Pancreas (tissue), 10 donors: ENCODE measurements at regions not wholly inside any gene's neighbourhood (a gene's known extent, or its start where the extent isn't known, plus 50 kb on each side); places are given as distances from the start of the nearest gene placed in this dataset.

Experiments used
- ATAC-seq, 4 donors: fragments of 200-7000 bp; cut with Tn5 transposase; one replicate each; pipeline versions ENCODE4 v1.8.0 to v1.9.1; 2020; ENCODE audit warnings: mild to moderate bottlenecking in 4 of 4, moderate library complexity in 4 of 4
- DNase-seq, 6 donors: peaks; one replicate each; pipeline ENCODE4 v3.0.0-alpha.2; 2020
- FAIRE-seq: peaks from 2 replicates; lab custom pipeline; 2012; peaks lifted over from hg19 to GRCh38; lab: Jason Lieb, UNC
- H3K27ac ChIP-seq, 4 donors: fragments of 200-600 bp; sonication (generic); 1 replicate in 3 of 4; 2 replicates in 1 of 4; pipeline versions ENCODE4 v1.5.0 to v1.8.0; 2020
- H3K27me3 ChIP-seq, 4 donors: fragments of 200-600 bp; one replicate each; pipeline ENCODE4 v1.8.0; 2021
- H3K36me3 ChIP-seq, 3 donors: fragments of 200-600 bp; sonication (generic) in 1 of 3; one replicate each; pipeline versions ENCODE4 v1.5.0 to v1.8.0; 2020 to 2021
- H3K4me1 ChIP-seq, 3 donors: fragments of 200-600 bp; one replicate each; pipeline ENCODE4 v1.8.0; 2021
- H3K4me3 ChIP-seq, 4 donors: fragments of 200-600 bp; sonication (generic) in 2 of 4; one replicate each; pipeline versions ENCODE4 v1.5.0 to v1.8.0; 2020 to 2021
- H3K9me3 ChIP-seq, 4 donors: fragments of 200-600 bp; one replicate each; pipeline ENCODE4 v1.8.0; 2021
- WGBS, 2 donors: extraction: QIAGEN DNeasy Blood & Tissue Kit; methylation state at CpG; one replicate each; pipeline ENCODE4 v1.1.7; 2013; 5-methylcytosine and 5-hydroxymethylcytosine counted together
- intact Hi-C, 3 donors: fragments of 100-400 bp; cut with DNase I; formaldehyde crosslinking; loops; one replicate each; pipeline versions ENCODE4 v1.11.1 to v1.14.2; 2022
- TF ChIP-seq, protein P1 (sequence below), 4 donors: fragments of 200-600 bp; sonication (generic) in 3 of 4; IDR thresholded peaks; one replicate each; pipeline versions ENCODE4 v1.5.0 to v1.8.0; 2021; ENCODE audit warnings: antibody characterized with exemption in 4 of 4
- donor health status: healthy with polysubstance abuse.
- donor health status: DM: no; HTN: no; CAD: no; lungs with moderate emphysema.
- donor health status: DM: no; HTN: no; CAD: no.
- donor health status: control.
- donor health status: control.
- donor health status: Bipolar disorder and iron deficiency.
- donor health status: DM: yes; HTN: yes; CAD: no.
- donor health status: DM: no; HTN: no; CAD: no.
- donor health status: DM: no; HTN: no; CAD: no.
- donor health status: DM: yes; HTN: yes; CAD: no.

DNA sequence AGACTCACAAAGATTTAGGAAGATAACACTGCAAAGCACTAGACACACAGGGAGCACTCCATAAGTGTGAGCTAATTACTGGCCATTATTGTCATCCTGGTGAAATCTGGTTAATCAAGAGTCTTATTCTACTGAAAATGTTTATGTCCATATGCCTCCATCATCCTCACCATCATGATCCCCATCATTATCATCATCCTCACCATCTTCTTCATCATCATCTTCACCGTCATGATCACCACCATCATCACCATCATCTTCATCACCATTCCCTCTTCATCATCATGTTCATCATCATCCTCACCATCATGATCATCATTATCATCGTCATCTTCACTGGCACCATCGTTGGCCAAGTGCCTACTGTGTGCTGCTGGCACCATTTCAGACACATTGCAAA, 76.3 kb upstream of the CARD11 start:
- DNase-seq = no peak
- no peak for FAIRE-seq
- TF ChIP-seq, protein P1, sequence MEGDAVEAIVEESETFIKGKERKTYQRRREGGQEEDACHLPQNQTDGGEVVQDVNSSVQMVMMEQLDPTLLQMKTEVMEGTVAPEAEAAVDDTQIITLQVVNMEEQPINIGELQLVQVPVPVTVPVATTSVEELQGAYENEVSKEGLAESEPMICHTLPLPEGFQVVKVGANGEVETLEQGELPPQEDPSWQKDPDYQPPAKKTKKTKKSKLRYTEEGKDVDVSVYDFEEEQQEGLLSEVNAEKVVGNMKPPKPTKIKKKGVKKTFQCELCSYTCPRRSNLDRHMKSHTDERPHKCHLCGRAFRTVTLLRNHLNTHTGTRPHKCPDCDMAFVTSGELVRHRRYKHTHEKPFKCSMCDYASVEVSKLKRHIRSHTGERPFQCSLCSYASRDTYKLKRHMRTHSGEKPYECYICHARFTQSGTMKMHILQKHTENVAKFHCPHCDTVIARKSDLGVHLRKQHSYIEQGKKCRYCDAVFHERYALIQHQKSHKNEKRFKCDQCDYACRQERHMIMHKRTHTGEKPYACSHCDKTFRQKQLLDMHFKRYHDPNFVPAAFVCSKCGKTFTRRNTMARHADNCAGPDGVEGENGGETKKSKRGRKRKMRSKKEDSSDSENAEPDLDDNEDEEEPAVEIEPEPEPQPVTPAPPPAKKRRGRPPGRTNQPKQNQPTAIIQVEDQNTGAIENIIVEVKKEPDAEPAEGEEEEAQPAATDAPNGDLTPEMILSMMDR (IDR thresholded peaks at IDR 0.05) = no peak
- Histone ChIP-seq H3K4me3 (no peak overlapping the region), H3K4me1 (no peaks in the 10 kb centered on the region), H3K36me3 (no peaks in the 10 kb centered on the region), H3K27ac (no peak overlapping the region), H3K27me3 (no peaks in the 10 kb centered on the region), H3K9me3 (no peaks in the 10 kb centered on the region)
- intact Hi-C loops = no loop called here
- ATAC-seq = no peak
- WGBS, 2 donors = 48 to 54% methylated on average over 3 of the region's 3 CpGs

- WGBS, 2 donors = 77 to 90% methylated on average over 3 of the region's 3 CpGs
- Histone ChIP-seq H3K27me3 (no peaks in the 10 kb centered on the region), H3K4me1 (no peaks in the 10 kb centered on the region), H3K27ac (no peak overlapping the region), H3K36me3 (no peaks in the 10 kb centered on the region), H3K4me3 (no peak overlapping the region), H3K9me3 (no peaks in the 10 kb centered on the region)
- no peak for DNase-seq
- TF ChIP-seq, protein P1 (IDR thresholded peaks at IDR 0.05) = no peak
- FAIRE-seq = no peak
- no peak for ATAC-seq
- intact Hi-C loops = no loop called here
These were observed 76.8 kb upstream of the CARD11 start for GRCh38 chr7:3120513-3120912.

- ATAC-seq (no peak), FAIRE-seq (no peak)
- TF ChIP-seq, protein P1 (IDR thresholded peaks at IDR 0.05) = no peak
These were observed 85.3 kb upstream of the CARD11 start for GRCh38 chr7:3128857-3129490.

GRCh38 chr7:3133811-3134385, 90.2 kb upstream of the CARD11 start:
- Histone ChIP-seq H3K4me3 (no peak overlapping the region), H3K9me3 (no peaks in the 10 kb centered on the region), H3K27ac (no peak overlapping the region), H3K36me3 (no peaks in the 10 kb centered on the region), H3K4me1 (no peaks in the 10 kb centered on the region), H3K27me3 (no peaks in the 10 kb centered on the region)
- no peak for DNase-seq
- no peak for ATAC-seq
- 76 to 82% methylated on average over 8 of the region's 8 CpGs for WGBS, 2 donors
- no peak for FAIRE-seq
- intact Hi-C loops = no loop called here
- TF ChIP-seq, protein P1 (IDR thresholded peaks at IDR 0.05) = no peak

More at GRCh38 chr7:3128857-3129490, 85.3 kb upstream of the CARD11 start:
- Histone ChIP-seq H3K4me1 (no peaks in the 10 kb centered on the region), H3K9me3 (no peaks in the 10 kb centered on the region), H3K36me3 (no peaks in the 10 kb centered on the region), H3K27me3 (no peaks in the 10 kb centered on the region), H3K4me3 (no peak overlapping the region), H3K27ac (no peak overlapping the region)
- intact Hi-C loops = no loop called here
- no peak for DNase-seq
- 77 to 78% methylated on average over 11 of the region's 11 CpGs for WGBS, 2 donors

GRCh38 chr7:3134745-3135144, 91.1 kb upstream of the CARD11 start:
- Histone ChIP-seq H3K36me3 (no peaks in the 10 kb centered on the region), H3K4me3 (no peak overlapping the region), H3K27ac (no peak overlapping the region), H3K27me3 (no peaks in the 10 kb centered on the region), H3K9me3 (no peaks in the 10 kb centered on the region), H3K4me1 (no peaks in the 10 kb centered on the region)
- DNase-seq = no peak
- no peak for FAIRE-seq
- no peak for ATAC-seq
- WGBS, 2 donors = 67 to 71% methylated on average over 6 of the region's 6 CpGs
- intact Hi-C loops = no loop called here
- TF ChIP-seq, protein P1 (IDR thresholded peaks at IDR 0.05) = no peak
